HG03139 (cell line): ENCODE measurements at regions not wholly inside any gene's neighbourhood (a gene's known extent, or its start where the extent isn't known, plus 50 kb on each side); places are given as distances from the start of the nearest gene placed in this dataset.
"Not testable (repeated sequence)": the region's sequence is repeated elsewhere in the genome, so short reads cannot be mapped to it uniquely, and the experiment has no call there.

Source experiments
- ATAC-seq: cut with Tn5 transposase; IDR thresholded peaks from one replicate; pipeline ENCODE4 v1.9.1; 2021; ENCODE audit not compliant: unreplicated experiment

GRCh38 chr1:68828013-68828412, 331.1 kb upstream of the DEPDC1 start:
- no peak for ATAC-seq

- no peak for ATAC-seq
Observed at GRCh38 chr1:68831281-68831680, 334.4 kb upstream of the DEPDC1 start.

GRCh38 chr1:68848017-68848416, 351.1 kb upstream of the DEPDC1 start:
- no peak for ATAC-seq

GRCh38 chr1:68868606-68869005, 371.7 kb upstream of the DEPDC1 start:
- ATAC-seq: no peak

GRCh38 chr1:68873144-68873543, 376.3 kb upstream of the DEPDC1 start:
- no peak for ATAC-seq

- ATAC-seq: not testable (repeated sequence)
Observed at GRCh38 chr1:68881330-68882194, 384.7 kb upstream of the DEPDC1 start.

- no peak for ATAC-seq
Observed at GRCh38 chr1:68889471-68889870, 392.6 kb upstream of the DEPDC1 start.

- no peak for ATAC-seq
Observed at GRCh38 chr1:68890736-68891135, 393.9 kb upstream of the DEPDC1 start.

GRCh38 chr1:68904477-68904876, 407.6 kb upstream of the DEPDC1 start:
- no peak for ATAC-seq

GRCh38 chr1:68906431-68906830, 409.5 kb upstream of the DEPDC1 start:
- no peak for ATAC-seq

- ATAC-seq: no peak
Observed at GRCh38 chr1:68907491-68907890, 410.6 kb upstream of the DEPDC1 start.

- ATAC-seq: no peak
Observed at GRCh38 chr1:68908316-68908715, 411.4 kb upstream of the DEPDC1 start.

- ATAC-seq: no peak
Observed at GRCh38 chr1:68916221-68916902, 419.5 kb upstream of the DEPDC1 start.

GRCh38 chr1:68917456-68917855, 420.6 kb upstream of the DEPDC1 start:
- ATAC-seq: no peak

GRCh38 chr1:68918563-68918962, 421.7 kb upstream of the DEPDC1 start:
- peak; percentile 61 for ATAC-seq

GRCh38 chr1:68919075-68919474, 422.2 kb upstream of the DEPDC1 start:
- no peak for ATAC-seq

- ATAC-seq: not testable (repeated sequence)
Observed at GRCh38 chr1:68923475-68924088, 426.7 kb upstream of the DEPDC1 start.

GRCh38 chr1:68930101-68930500, 433.2 kb upstream of the DEPDC1 start:
- ATAC-seq: no peak

- no peak for ATAC-seq
Observed at GRCh38 chr1:68936530-68936929, 439.6 kb upstream of the DEPDC1 start.

GRCh38 chr1:68938051-68938666, 441.3 kb upstream of the DEPDC1 start:
- no peak for ATAC-seq

GRCh38 chr1:68950036-68950435, 453.2 kb upstream of the DEPDC1 start:
- no peak for ATAC-seq
